Heart right ventricle (tissue), 16 donors: ENCODE measurements at regions not wholly inside any gene's neighbourhood (a gene's known extent, or its start where the extent isn't known, plus 50 kb on each side); places are given as distances from the start of the nearest gene placed in this dataset.

Experiments
- ATAC-seq, 8 donors: fragments of 200-7000 bp; cut with Tn5 transposase; one replicate each; pipeline ENCODE4 v1.9.1; 2020; ENCODE audit warnings: mild to moderate bottlenecking in 8 of 8, moderate library complexity in 8 of 8, moderate number of reproducible peaks in 1 of 8
- DNase-seq, 2 donors: peaks; one replicate each; pipeline ENCODE4 v3.0.0-alpha.2; 2020
- H3K27ac ChIP-seq, 10 donors: fragments of 200-600 bp; sonication (generic) in 2 of 10; one replicate each; pipeline versions ENCODE4 v1.5.0 to v1.8.0; 2020 to 2022; ENCODE audit warnings: mild to moderate bottlenecking in 3 of 10
- H3K27me3 ChIP-seq, 7 donors: fragments of 200-600 bp; one replicate each; pipeline ENCODE4 v1.8.0; 2021 to 2022; ENCODE audit warnings: mild to moderate bottlenecking in 2 of 7
- H3K36me3 ChIP-seq, 9 donors: fragments of 200-600 bp; sonication (generic) in 1 of 9; one replicate each; pipeline versions ENCODE4 v1.5.0 to v1.8.0; 2020 to 2022; ENCODE audit warnings: mild to moderate bottlenecking in 2 of 9
- H3K4me1 ChIP-seq, 9 donors: fragments of 200-600 bp; sonication (generic) in 1 of 9; one replicate each; pipeline versions ENCODE4 v1.5.0 to v1.8.0; 2020 to 2022; ENCODE audit warnings: mild to moderate bottlenecking in 4 of 9
- H3K4me3 ChIP-seq, 10 donors: fragments of 200-600 bp; sonication (generic) in 2 of 10; one replicate each; pipeline versions ENCODE4 v1.5.0 to v1.8.0; 2020 to 2022; ENCODE audit warnings: mild to moderate bottlenecking in 7 of 10, moderate library complexity in 2 of 10
- H3K9me3 ChIP-seq, 11 donors: fragments of 200-600 bp in 10 of 11; sonication (generic) in 2 of 11; one replicate each; pipeline versions ENCODE4 v1.5.0 to v1.8.0; 2013 to 2022; ENCODE audit warnings: mild to moderate bottlenecking in 2 of 11, control low read depth in 1 of 11, moderate library complexity in 1 of 11
- WGBS, 2 donors: extraction: QIAGEN DNeasy Blood & Tissue Kit; methylation state at CpG; one replicate each; pipeline ENCODE4 v1.1.7; 2013; ENCODE audit warnings: inconsistent platforms in 1 of 2; 5-methylcytosine and 5-hydroxymethylcytosine counted together
- intact Hi-C, 10 donors: fragments of 100-400 bp; cut with DNase I; formaldehyde crosslinking; loops; one replicate each; pipeline versions ENCODE4 v1.11.1 to v1.14.2; 2022
- TF ChIP-seq, protein P1 (sequence below), 9 donors: fragments of 200-600 bp; sonication (generic) in 2 of 9; IDR thresholded peaks; one replicate each; pipeline versions ENCODE4 v1.5.0 to v1.8.0; 2021 to 2022; ENCODE audit warnings: antibody characterized with exemption in 9 of 9, mild to moderate bottlenecking in 5 of 9, moderate library complexity in 1 of 9
- donor health status: Arrhythmogenic right ventricular cardiomyopathy.
- donor health status: ischemic (EF 13 %, LVEDD 7.1; RV severe dilation, severe dysfunction).
- donor health status: healthy with polysubstance abuse.
- donor health status: DM: no; HTN: yes; CAD: no.
- donor health status: DM: no; HTN: no; CAD: no.
- donor health status: ischemic (EF 25% LVEDD 6.9; RV normal size, moderate dysfunction).
- donor health status: ischemic (EF 25% LVEDD 5.7; RV mildly dilated, moderate dysfunction).
- donor health status: healthy.
- donor health status: DM: yes; HTN: yes; CAD: no.
- donor health status: Ischemic cardiomyopathy.
- donor health status: ischemic (EF 35%, LVEDD 5.7; RV mildly dilated, moderate dysfunction).
- donor health status: nonischemic (EF 11% LVEDD 7.7; RV severe dilation, severe dysfunction).
- donor health status: DM: yes; HTN: yes; CAD: no.
- donor health status: PGD.
- donor health status: ischemic (EF 29% LVEDD 5.4; RV normal size, mild dysfunction).
- donor health status: nonischemic (EF 23%, LVEDD 6.1; RV moderate dilation, normal function).

DNA sequence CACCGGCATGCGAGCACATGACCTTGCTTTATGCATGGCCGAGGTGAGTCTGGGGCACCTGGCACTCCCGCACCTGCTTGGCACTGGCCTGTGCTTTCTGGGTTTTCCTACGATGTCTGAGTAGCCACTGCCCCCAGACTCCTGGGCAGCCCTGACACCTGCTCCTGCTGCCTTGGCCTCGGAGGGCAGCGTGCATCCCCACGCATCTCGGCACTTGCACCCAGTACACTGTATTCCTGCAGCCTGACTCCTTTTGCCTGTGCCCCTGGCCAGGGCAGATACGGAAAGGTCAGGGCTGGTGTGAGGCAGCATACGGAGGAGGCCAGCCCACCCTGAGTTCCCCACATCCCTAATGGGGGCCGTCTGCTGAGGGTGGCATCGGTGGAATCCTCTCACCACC is 340.6 kb downstream of the TEX29 start:
- H3K36me3 ChIP-seq: no peaks in the 10 kb centered on the region
- no peak overlapping the region for H3K27ac ChIP-seq
- no peak overlapping the region for H3K4me3 ChIP-seq
- no peak for DNase-seq
- 84 to 86% methylated on average over 13 of the region's 13 CpGs for WGBS, 2 donors
- H3K4me1 ChIP-seq: no peaks in the 10 kb centered on the region
- ATAC-seq: no peak
- TF ChIP-seq, protein P1, sequence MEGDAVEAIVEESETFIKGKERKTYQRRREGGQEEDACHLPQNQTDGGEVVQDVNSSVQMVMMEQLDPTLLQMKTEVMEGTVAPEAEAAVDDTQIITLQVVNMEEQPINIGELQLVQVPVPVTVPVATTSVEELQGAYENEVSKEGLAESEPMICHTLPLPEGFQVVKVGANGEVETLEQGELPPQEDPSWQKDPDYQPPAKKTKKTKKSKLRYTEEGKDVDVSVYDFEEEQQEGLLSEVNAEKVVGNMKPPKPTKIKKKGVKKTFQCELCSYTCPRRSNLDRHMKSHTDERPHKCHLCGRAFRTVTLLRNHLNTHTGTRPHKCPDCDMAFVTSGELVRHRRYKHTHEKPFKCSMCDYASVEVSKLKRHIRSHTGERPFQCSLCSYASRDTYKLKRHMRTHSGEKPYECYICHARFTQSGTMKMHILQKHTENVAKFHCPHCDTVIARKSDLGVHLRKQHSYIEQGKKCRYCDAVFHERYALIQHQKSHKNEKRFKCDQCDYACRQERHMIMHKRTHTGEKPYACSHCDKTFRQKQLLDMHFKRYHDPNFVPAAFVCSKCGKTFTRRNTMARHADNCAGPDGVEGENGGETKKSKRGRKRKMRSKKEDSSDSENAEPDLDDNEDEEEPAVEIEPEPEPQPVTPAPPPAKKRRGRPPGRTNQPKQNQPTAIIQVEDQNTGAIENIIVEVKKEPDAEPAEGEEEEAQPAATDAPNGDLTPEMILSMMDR (IDR thresholded peaks at IDR 0.05): no peak
- no peaks in the 10 kb centered on the region for H3K9me3 ChIP-seq
- intact Hi-C loops: no loop called here
- H3K27me3 ChIP-seq: peaks cover 0 to 46% (median 20%) of the 10 kb centered on the region in 7 donors

DNA sequence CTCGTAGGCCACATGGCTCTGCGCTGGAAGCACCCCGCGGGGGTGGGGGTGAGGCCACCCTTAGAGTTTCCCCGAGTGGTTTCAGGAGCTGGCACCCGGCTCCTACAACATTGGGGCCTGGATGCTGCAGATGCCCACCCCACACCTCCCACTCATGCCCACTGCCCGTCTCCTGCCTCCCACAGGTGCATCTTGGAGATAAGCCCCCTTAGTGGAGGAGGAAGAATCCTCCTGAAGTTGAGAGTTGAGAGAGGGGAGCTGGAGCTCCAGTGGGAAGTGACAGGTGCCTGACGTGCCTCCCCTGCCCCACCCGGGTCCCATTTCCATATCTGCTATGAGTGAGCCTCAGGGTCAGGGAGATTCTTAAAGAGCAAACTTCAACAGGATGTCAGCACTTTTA is 341.3 kb downstream of the TEX29 start:
- no peak overlapping the region for H3K4me3 ChIP-seq
- DNase-seq: no peak
- TF ChIP-seq, protein P1 (IDR thresholded peaks at IDR 0.05): no peak
- 80 to 81% methylated on average over 9 of the region's 9 CpGs for WGBS, 2 donors
- intact Hi-C loops: no loop called here
- ATAC-seq: no peak
- H3K9me3 ChIP-seq: no peaks in the 10 kb centered on the region
- no peaks in the 10 kb centered on the region for H3K4me1 ChIP-seq
- no peaks in the 10 kb centered on the region for H3K36me3 ChIP-seq
- H3K27ac ChIP-seq: no peak overlapping the region
- peaks cover 0 to 43% (median 20%) of the 10 kb centered on the region in 7 donors for H3K27me3 ChIP-seq

DNA sequence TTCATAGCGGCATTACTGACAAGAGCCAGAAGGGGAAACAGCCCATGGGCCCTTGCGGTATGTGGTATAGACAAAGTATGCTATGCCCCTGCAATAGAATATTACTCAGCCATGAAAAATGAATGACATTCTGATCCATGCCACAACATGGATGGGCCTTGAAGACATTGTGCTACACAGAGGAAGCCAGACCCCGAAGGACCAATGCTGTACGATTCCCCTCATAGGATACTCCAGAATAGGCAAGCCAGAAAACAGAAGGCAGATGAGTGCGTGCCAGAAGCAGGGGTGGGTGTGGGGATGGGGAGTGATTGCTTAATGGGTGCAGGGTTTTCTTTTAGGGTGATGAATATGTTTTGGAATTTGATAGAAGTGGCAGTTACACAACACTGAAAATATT is 342.0 kb downstream of the TEX29 start:
- 84 to 87% methylated on average over 5 of the region's 5 CpGs for WGBS, 2 donors
- H3K27me3 ChIP-seq: peaks cover 0 to 36% (median 20%) of the 10 kb centered on the region in 7 donors

DNA sequence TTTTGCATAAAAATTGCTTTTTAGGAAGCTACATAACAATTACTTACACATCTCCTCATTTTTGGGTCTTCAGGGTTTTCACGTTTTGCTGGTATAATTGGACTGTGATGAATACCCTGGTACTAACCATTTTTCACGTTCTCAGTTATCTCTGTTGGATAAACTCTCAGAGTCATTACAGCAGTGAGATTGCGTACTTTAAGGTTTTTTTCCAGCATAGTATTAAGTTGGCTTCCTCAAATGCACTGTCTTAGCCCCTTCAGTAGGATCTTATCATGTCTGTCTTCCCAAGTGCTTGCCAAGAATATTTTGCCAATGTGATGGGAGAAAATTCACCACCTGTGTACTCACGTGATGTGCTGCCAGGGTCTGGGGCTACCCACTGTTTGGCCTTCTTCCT is 342.5 kb downstream of the TEX29 start:
- TF ChIP-seq, protein P1 (IDR thresholded peaks at IDR 0.05): no peak
- no peaks in the 10 kb centered on the region for H3K4me1 ChIP-seq
- no peaks in the 10 kb centered on the region for H3K36me3 ChIP-seq
- peaks cover 0 to 33% (median 17%) of the 10 kb centered on the region in 7 donors for H3K27me3 ChIP-seq
- H3K27ac ChIP-seq: no peak overlapping the region
- H3K9me3 ChIP-seq: no peaks in the 10 kb centered on the region
- no peak for DNase-seq
- intact Hi-C loops: no loop called here
- peak in 2 of 8 donors; percentile 18 to 37 for ATAC-seq
- H3K4me3 ChIP-seq: no peak overlapping the region
- WGBS, 2 donors: 56 to 69% methylated on average over 4 of the region's 4 CpGs

More for the DNA sequence above, 342.0 kb downstream of the TEX29 start:
- Histone ChIP-seq H3K4me1 (no peaks in the 10 kb centered on the region), H3K9me3 (no peaks in the 10 kb centered on the region), H3K27ac (no peak overlapping the region), H3K4me3 (no peak overlapping the region), H3K36me3 (no peaks in the 10 kb centered on the region)
- DNase-seq (no peak), ATAC-seq (peak in 1 of 8 donors; percentile 61)
- intact Hi-C loops: no loop called here
- TF ChIP-seq, protein P1 (IDR thresholded peaks at IDR 0.05): no peak
